Right kidney (tissue), 1 donor: ENCODE measurements at regions not wholly inside any gene's neighbourhood (a gene's known extent, or its start where the extent isn't known, plus 50 kb on each side); places are given as distances from the start of the nearest gene placed in this dataset.
"Not testable (repeated sequence)": the region's sequence is repeated elsewhere in the genome, so short reads cannot be mapped to it uniquely, and the experiment has no call there.

Experiments used
- DNase-seq: peaks from one replicate; pipeline ENCODE4 v3.0.0-alpha.2; 2016

DNA sequence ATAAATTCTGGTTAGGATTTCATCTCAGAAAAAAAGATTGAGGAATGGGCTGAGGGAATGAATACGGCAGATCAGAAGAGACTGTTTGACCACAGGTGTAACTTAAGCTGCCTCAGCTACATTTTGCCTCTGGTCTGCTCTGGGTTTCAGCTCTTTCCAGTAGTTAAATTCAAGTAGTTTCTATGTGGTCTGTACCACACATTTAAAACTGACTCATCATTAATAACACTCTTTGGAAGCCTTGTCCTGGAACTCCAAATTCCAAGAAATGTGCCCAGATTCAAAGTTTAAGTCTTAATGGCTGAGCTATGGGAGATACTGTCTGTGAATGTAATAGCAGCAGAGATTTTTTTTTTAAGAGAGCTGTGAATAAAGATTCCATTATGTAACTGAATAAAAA, 133.1 kb upstream of the IGSF10 start:
- no peak for DNase-seq

DNA sequence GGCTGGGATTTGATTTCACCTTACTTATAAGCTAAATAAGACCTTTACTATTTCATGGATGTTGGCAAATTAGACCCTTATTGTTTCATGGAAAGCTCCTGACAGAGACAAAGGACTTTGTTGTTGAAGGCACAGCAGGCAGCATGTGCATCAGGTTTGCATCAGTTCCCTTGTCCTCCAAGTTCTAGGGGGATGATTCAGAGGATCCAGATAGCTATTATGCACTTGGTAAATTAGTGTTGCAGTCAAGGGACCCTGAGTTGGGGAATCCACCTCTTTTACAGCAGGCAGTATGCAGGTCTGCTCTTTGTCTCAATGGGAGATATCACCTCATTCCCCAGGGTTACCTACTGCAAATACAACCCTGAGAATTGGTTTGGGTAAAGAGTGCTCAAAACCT, 131.4 kb upstream of the IGSF10 start:
- DNase-seq = no peak

DNA sequence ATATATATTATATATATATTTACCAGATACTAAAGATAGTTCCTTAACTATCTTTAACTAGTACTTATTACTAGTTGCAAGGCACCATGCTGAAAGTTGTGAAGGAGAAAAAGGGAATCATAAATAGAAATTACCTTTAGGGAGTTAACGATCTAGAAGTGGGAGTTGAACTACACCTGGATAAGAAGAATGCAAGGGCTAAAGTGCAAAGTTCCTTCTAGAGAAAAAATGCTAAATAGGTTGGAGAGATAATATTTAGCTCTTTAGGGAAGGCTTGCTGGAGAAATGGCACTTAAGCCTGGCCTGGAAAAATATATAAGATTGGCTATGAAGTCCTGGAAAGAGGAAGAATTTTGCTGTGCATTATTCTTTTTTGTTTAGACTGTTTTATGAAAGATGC, 130.6 kb upstream of the IGSF10 start:
- DNase-seq = no peak

DNA sequence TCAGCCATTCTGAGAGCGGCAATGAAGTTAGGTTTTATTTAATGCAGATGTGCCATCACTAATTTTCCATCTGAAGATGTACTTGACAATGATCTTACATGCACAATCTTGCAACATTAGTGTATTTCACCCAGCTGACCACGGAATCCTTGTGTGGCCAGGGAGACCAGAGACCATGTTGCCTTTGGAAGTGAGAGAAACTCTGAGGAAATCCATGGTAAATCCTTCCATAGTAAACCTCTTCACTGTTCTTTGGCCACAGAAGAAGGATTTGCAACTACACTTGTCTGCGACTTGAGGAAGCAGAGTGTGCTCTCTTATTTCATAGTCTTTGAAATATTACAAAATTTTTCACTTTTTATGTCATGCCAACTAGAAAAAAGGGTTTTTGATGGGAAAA, 128.4 kb upstream of the IGSF10 start:
- no peak for DNase-seq

DNA sequence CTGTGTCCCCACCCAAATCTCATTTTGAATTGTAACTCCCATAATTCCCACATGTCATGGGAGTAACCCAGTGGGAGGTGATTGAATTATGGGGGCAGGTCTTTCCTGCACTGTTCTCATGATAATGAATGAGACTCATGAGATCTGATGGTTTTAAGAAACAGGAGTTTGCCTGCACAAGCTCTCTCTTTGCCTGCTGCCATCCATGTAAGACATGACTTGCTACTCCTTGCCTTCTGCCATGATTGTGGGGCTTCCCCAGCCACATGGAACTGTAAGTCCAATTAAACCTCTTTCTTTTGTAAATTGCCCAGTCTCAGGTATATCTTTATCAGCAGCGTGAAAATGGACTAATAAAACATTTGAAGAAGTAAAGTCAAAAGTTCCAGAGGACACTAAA, 126.8 kb upstream of the IGSF10 start:
- not testable (repeated sequence) for DNase-seq

DNA sequence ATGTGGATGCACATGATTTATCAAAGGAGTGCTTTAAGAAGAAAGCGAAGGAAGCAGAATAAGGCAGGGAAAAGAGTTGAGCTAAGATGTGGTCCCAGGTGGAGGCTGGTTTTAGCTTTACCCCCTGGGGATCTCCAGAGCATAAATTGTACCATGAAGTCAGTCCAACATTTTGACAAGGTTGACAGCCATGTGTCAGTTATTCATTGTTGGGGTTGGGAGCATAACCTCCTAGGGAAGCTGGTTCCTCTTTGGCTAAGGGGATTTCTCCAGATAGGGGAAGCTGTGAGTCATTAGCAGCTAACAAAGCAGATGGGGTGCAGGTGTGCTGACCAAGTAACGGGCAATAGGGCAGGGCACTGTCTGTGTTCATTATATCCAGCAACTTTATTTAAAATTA, 123.7 kb upstream of the IGSF10 start:
- no peak for DNase-seq

DNA sequence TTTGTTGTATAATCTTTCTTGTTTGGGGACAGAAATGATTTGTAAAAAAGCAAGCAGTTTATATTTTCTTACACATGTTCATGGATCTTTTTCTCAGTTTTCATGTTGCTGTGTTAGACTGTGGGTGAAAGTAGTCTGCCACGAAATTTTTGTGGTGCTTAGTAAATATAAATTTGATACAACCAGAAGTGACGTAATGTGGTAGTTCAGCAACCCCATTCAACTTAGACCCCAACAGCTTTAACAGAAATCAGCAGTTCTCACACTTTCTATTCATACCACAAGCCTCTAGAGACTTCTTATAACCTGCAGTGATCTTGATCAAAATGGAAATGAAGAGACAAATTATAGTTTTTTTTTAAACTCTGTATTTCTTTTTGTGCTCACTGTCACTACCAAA, 120.2 kb upstream of the IGSF10 start:
- no peak for DNase-seq

DNA sequence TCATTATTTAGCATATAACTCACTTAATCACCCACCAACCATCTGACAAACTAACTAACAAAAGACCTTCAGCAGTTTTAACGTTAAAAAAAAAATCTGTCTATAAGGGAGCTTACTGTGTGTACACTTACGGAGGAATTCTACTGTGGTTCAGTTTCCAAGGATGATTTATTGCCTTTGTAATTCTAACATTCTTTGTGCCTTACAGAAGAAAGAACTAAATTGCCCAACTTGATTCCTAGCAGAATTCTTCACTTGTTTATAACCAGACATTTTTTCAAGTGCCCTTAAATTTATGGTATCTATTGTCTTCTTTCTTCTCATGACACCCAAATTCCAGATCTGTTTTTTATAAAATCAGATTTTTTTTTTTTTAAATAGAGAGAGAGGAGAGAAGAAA, 119.7 kb upstream of the IGSF10 start:
- no peak for DNase-seq

DNA sequence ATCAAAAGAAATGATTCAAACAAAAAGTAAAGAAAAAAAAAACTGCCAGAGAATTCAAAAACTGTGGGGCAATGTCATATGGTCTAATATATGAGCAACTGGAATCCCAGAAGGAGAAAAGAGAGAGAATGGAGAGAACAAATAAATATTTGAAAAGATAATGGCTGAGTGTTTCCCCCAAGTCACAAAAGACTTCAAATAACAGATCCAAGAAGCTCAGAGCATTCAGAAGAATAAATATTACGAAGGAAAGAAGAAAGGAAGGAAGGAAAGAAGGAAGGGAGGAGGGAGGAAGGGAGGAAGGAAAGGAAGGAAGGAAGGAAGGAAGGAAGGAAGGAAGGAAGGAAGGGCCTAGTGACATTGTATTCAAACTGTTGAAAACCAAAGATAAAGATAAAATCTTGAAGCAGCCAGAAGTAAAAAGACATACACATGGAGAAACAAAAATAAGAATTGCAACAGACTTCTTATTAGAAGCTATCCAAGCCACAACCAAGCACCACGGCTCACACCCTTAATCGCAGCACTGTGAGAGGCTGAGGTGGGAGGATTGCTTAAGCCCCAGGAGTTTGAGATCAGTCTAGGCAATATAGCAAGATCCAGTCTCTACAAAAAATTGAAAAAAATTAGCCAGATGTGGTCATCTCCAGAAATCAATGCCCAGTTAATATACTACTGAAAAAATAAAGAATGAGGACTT, 118.9 kb upstream of the IGSF10 start:
- DNase-seq = no peak

DNA sequence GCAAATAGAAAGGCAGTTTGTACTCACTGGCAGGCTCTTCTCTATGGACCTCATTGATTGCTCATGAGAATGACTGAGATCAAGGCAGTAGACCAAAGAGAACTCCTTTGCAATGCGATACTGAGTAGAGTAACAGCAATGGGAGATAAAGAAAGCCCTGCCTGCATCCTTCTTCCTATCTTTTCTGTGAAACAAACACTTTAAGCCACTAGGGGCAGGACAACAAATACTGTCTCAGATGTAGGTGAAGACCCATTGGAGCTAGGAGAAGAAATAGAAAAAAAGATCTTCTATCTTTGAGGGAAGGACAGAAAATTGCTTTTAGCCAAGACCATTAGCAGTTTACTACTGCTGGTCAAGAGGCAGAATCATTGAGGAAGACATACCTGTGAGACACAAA, 117.6 kb upstream of the IGSF10 start:
- no peak for DNase-seq

DNA sequence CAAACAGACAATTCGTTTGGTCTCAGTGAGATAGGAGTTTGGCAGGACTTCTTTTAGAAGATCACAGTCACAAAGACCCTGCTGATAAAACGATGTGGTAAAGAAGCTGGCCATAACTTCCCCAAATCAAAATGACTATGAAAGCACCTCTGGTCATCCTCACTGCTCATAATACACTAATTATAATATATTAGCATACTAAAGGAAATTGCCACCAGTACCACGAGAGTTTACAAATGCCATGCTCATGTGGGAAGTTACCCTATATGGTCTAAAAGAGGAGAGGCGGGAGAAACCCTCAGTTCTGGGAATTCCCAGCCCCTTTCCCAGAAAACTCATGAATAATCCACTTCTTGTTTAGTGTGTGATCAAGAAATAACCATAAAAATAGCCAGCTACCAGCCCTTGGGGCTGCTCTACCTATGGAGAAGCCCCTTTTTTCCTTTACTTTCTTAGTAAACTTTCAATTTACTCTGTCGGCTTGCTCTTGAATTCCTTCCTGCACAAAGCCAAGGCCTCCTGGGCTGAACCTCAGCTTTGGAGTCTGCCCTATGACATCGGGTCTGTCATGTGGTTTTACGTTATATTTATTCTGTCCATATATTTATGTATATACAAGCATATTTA, 115.8 kb upstream of the IGSF10 start:
- no peak for DNase-seq

DNA sequence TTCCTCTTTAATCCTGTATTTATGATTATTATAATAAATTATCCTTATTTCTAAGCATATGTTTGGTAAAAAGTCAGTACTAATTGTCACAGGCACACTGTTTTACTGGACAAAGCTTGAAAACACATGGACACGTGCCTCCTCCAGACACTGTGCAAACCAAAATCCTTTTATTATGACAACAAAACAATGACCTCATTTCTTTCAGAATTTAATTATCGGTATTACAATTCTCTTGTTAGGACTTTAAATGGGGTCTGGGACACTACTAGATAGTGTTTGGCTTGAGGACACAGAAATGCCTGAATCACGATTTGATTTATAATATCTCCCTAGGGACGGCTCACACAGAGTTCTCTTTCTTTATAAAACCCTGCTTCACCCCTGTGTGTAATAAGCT, 107.3 kb upstream of the IGSF10 start:
- DNase-seq = no peak

DNA sequence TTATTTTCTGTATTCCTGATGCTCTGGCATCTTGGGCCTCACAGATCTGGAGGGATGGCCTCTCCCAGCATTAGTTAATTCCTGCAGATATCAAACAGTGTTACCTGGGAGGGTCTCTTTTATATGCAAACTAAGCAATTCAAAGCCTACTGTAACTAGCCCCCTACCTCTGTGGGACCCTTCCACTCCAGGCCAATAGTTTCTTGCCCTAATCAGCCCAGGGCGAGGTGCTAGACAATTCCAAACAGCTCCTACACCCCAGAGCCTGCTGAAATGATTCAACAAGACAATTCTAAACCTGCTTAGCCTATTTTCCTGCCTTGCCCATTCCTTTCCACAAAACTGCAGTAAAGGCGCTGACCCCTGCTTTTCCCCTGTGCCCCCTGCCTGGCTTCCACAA, 106.6 kb upstream of the IGSF10 start:
- DNase-seq = no peak

DNA sequence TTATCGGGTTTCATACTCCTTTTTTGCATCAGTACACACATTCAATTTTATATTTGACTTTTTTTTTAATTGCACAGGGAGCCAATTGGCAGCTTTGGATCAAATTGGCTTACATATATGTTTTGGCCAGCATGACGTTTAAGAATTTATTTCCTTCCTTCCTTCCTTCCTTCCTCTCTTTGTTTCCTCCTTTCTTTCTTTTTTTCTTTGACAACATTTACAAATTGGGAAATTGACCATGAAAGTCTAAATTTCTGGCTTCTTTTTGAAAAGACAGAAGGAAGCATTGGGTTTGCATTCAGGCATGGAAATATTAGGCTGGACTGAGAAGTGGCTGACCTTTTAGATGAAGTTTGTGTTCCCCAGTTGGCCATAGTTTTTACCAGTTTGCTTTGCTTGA, 103.4 kb upstream of the IGSF10 start:
- no peak for DNase-seq

DNA sequence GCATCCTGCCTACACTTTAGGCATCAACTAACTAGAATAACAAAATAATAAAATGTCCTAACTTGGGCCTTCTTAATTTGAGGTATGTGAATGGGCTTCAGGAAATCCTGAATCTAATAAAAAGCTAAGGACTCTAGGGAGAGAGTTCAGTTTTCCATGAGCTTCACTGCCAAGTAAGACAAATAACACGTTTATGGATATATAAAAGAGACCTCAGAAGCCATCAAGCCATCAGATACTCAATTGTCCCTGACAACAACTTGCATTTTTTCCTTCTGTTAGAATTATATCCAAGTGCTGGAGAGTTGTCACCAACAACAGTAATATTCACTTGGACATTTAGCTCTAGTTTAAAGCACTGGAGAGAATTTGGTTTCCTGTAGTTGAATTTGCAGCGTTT, 102.4 kb upstream of the IGSF10 start:
- no peak for DNase-seq

DNA sequence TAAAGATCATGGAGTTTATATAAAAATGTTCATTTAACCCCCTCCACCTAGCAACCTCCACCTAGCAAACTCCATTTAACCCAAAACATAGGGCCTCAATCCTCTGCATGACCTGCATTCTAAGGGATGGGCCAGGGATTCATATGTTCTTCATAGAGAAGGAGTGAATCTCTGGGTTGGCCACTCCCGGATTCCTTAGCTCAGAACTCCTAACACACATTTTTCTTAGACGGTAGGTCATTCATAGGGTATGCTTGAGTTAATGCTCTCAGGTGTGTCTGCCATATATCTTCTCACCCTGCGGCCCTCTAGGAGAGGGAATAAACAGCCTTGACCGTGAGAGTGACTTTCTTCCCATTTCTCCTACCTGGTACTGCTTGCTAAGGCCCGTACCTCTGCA, 102.0 kb upstream of the IGSF10 start:
- DNase-seq = no peak

DNA sequence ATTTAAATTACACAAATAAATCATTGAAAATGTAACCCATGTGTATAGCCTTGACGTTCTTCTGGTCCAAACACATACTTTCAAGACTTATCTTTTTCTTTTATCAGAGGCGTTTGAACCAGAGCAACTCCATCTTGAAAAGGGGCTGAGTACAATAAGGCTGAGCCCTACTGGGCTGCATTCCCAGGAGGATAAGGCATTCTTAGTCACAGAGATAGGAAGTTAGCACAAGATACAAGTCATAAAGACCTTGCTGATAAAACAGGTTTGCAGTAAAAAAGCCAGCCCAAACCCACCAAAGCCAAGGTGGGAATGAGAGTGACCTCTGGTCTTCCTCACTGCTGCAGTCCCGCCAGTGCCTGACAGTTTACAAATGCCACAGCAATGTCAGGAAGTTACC, 101.0 kb upstream of the IGSF10 start:
- no peak for DNase-seq

DNA sequence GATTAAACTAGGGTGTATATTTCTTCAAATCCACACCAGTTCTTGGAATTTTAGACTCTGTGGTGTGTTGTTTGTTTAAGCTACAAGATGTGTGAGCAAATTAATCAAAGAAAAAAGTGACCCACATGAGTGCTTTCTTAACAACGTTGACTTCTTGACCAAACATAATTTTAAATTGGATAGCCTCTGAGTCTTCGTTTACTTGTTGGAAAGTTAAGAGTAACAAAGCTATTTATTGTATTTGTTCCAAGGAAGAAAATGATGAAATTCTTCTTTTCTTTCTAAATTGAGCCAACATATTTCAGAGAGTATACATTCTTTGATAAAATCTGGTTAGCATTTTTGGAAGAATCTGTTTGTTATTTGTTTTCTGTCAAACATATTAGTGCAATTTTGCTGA, 99.9 kb upstream of the IGSF10 start:
- no peak for DNase-seq

DNA sequence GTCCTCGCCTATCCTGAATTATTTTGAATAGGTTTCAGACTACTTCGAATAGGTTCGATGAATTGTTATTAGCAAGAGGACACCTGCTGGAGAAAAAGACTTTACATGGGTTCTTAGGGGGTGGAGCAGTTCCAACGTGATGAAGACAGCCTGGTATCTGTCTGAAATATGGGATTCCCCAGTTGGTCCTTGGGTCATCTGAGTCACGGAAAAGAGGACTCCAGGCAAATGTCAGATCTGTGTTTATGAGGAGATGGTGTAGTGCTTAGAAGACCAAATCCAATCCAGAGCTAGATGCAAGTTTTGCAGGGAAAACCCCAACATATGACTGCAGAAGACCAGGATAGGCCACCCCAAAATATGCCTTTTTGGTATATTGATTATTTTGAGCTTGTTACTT, 98.9 kb upstream of the IGSF10 start:
- DNase-seq = no peak

DNA sequence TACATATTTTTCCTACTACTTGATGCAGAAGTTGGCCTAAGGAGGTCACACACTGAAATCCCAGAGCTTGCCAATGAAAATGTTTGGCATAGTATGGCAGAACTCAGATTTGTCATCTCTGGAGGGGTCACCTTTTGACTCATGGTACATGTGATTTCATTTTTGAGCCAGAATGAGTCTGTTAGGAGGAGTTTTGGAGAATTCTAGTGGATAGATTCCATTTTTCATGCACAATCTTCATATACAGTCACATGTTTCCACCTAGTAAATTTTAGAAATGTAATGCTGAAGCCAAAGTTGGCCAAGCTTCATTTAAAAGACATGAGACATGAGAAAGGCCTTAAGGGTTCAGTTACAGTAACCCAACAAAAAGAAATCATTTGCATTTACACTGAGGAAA, 97.8 kb upstream of the IGSF10 start:
- DNase-seq = no peak

DNA sequence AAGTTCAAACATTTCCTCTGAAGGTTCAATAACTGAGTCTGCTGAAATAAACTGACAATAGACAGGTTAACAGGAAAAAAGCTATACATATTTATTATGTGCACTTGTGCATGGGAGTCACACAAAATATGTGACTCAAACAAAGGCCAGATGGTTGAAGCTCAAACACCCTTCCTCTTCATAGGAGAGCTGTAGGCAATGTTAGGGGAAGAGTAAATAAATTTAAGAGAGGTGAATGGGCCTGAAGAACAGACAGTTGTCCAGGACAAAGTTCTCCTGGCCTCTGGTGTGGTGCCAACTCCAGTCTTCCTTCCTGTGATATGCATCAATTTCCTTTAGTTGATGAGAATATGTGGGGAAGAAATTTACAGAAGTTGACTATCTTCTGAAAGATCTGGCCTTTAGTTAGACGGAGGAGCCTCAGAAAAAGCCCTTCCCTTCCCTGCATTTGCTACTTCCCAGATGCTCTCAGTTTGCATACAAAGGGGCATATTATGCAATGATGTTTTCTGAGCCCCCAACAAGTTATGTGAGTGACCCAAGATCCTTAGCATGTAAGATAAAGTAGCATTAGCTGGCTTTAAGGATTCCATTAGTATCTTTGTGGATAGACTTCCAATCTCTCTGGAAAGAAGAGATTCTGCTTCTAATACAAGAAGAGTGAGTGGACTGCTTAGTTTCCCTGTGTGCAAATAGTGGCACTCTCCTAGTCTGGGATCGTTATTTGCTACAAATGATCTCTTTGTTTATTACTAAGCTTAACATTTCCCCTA, 96.4 kb upstream of the IGSF10 start:
- DNase-seq = no peak

DNA sequence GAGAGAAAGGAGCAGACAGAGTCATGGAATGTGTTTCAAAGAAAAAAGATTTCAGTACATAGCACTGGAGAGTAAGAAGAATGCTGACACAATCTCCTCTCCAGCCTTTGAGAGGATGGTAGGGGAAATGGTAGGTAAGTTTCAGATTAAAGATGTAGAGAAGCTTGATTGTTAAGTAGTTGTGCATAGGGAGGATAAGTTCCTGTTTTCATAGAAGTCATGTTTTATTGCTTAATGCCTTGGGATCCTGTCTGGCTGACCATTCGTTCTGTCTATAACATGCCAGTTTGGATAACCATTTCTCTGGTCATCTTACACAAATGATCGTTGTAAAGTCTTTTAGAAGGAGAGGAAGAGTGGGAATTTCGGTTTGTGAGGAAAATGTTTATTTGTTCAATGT, 95.7 kb upstream of the IGSF10 start:
- DNase-seq = no peak

DNA sequence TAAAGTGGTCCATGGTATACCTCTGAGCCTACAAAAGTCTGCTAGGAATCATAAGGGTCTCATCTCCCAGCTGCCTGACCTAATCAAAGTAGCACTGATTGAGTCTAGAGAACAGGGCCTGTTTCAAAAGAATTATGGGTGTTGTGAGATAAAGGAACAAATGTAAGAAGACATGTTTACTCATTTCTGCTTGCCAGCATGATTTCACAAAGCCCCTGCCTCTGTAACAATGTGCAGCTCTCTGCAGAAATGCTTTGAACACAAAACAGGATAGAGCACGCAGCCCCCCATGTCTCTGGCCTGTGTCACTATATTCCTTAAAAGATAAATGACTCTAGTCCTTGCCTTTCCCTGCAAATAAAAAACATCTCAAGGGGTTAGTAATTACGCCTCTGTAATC, 94.7 kb upstream of the IGSF10 start:
- no peak for DNase-seq

DNA sequence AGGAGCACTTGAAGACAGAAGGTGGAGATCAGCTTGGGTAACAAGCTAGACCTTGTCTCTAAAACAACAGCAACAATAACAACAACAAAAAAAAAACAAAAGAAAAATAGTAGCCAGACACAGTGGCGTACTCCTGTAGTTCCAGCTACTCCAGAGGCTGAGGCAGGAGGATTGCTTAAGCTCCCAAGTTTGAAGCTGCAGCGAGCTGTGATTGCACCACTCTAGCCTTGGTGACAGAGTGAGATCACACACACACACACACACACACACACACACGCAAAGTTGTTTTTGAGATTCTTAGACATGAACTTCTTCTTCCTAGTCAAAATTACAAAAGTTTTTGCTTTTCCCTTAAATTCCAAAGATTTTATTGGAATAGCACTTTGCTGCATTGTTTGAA, 93.0 kb upstream of the IGSF10 start:
- DNase-seq = no peak
